GM20431 (cell line): ENCODE measurements at regions not wholly inside any gene's neighbourhood (a gene's known extent, or its start where the extent isn't known, plus 50 kb on each side); places are given as distances from the start of the nearest gene placed in this dataset.
"Not testable (repeated sequence)": the region's sequence is repeated elsewhere in the genome, so short reads cannot be mapped to it uniquely, and the experiment has no call there.

ENCODE experiments used
- in situ Hi-C: fragments of 300-500 bp; cut with MseI, MboI; formaldehyde crosslinking; loops from one replicate; pipeline ENCODE4 v1.15.0; 2020; ENCODE audit warnings: low sequenced_read_pairs; ENCODE audit not compliant: unreplicated experiment

DNA sequence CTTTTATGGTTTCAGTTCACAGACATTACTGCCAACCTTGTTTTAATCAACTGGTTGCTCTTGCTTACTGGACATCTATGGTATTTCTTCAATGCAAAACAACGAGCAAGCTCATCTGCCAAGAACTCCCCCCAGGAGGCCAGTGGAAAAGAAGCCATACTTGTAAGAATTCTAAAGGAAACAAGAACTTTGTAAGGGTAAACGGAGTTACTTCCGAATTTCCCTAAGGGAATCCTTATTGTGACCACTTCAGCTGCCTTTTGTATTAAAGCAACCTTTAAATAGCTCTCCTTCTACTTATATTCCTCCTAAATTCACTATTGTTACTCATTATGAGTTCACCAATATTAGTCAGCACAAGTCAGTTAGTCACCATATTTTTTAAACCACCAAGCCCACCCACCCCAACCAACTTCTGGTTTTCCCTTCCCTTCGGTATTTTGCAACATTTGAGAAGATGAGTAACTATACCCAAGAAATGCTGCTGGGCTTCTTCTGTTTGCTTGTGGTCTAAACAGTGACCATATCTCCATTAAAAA, 602.8 kb upstream of the DIPK2B start:
- in situ Hi-C loops, result no loop called here

DNA sequence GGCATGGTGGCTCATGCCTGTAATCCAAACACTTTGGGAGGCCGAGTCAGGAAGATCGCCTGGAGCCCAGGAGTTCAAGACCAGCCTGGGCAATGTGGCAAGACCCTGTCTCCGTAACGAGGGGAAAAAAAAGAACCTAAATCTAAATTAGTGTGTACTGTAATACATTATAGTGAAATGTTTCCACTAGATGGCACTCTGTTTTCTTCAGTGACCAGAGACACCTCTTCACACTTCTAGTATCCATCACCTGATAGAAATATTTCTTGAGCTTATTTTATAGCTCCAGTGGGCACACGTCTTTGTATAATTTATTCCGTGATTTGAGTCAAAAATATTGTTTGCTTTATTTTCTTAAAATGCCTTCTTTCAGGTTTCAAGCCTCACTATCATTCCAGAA, 600.9 kb upstream of the DIPK2B start:
- in situ Hi-C loops, result no loop called here

DNA sequence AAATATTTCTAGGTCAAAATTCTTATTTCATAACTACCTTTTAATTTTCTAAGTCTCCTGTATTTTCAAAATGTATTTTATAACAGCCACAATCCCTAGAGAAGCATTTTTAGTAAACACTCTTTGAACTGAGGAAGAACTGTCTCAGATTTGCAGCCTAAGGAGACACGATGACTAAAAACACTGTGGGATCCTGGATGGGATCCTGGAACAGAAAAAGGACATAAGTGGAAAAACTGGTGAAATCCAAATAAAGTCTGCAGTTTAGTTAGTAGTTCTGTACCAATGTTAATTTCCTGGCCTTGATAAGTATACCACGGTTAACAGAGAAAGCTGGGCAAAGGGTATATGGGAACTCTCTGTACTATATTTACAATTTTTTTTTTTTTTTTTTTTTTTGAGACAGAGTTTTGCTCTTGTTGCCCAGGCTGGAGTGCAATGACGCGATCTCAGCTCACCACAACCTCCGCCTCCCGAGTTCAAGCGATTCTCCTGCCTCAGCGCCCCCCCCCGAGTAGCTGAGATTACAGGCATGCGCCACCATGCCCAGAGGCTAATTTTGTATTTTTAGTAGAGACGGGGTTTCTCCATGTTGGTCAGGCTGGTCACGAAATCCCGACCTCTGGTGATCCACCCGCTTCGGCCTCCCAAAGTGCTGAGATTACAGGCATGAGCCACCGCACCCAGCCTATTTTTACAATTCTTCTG, 600.2 kb upstream of the DIPK2B start:
- in situ Hi-C loops, result not testable (repeated sequence)

DNA sequence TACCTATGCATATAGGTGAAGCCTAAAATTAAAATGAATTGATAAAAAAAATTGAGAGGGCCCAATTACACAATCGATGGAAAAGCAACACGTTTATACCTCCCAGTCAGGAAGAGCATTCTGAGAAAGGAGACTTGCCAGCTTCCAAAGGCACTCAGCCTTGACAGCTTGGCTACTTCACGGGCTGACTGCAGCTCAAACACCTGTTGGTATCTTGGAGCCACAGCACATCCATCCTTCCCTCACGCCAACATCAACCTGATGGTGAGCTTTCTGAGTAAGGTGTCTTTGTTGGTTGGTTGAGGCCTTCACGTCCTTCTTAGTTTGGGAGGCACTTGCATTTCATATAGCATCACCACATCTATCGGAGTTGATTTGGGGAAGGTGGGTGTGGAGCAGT, 598.9 kb upstream of the DIPK2B start:
- in situ Hi-C loops, result no loop called here

DNA sequence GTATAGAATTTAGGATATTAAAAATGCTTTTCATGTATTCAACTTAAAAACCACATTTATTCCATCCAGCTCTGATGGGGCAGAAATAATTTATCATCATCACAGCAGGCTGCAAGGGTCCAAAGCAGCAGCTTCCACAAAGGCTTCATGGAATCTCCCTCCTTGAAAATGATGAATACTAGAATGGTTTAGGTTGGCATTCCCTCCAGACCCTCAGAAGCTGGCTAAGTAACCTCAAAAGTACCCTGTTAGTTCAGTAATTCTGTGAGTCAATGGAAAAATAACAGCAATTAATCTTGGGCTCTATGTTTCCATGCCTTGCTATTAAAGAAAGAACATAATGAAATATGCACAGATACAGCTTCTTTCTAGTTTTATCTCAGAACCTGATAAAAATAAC, 594.9 kb upstream of the DIPK2B start:
- in situ Hi-C loops, result no loop called here

DNA sequence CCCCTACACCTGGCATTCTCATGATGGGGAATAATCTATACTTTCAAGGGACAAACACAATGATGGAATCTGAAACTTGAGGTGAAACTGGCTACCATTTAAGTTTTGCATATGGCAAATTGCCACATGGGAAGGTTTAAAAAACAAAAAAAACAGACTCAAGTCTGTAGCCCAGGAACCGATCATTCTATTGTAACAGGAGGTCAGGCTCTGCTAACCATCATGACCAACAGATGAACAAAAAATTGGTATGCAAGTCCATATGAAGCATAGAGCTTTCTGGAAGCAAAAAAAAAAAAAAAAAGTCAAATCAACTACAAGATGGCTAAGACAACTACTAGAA, 594.3 kb upstream of the DIPK2B start:
- in situ Hi-C loops, result no loop called here

DNA sequence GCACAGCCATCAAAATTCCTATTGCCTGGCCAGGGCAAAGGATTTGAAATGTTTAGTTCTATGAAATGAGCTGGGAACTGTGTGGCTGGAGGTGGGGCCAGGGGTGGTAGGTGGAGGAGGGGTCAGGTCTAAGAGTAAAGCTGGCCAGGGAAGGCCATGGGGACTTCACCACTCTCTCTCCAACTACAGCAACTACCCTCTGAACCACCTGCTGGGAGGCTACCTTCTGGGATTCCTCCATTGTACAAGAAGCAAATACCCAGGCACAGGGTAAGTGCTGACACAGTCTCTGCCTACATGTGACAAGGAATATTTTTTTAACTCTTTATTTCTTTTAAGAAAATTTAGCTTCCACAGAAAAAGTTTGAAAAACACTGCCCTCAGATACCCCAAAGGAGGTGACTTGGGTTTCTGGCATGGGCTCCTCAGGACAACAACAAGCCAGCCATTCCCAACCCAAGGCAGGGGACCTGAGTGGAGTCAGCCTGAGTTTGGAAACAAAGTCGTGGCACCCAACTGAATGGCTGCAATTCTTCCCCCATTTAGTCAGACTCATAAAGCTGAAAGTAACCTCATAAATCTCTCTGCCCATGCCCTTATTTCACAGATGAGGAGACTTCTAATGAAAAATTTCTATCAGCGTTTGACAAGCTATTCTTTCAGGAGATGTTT, 593.8 kb upstream of the DIPK2B start:
- in situ Hi-C loops, result no loop called here

DNA sequence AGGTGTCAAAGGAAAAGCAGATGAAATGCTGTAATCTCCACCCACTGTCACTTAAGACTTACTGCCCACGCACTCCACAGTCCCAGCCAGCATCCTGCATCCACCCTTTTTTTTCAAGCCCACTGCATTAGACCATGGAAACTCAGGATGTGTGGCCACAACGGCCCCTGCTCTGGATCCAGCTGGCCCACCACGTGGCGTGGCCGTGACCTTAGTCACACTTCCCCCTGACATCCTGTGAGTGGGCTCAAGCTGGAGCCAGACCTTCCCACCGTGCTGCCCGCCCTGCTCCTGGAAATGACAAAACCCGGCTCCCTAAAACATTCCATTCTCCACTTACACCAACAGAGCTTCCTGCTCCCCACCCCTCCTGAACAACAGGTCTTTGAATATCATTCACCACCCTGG, 588.3 kb upstream of the DIPK2B start:
- in situ Hi-C loops, result no loop called here

DNA sequence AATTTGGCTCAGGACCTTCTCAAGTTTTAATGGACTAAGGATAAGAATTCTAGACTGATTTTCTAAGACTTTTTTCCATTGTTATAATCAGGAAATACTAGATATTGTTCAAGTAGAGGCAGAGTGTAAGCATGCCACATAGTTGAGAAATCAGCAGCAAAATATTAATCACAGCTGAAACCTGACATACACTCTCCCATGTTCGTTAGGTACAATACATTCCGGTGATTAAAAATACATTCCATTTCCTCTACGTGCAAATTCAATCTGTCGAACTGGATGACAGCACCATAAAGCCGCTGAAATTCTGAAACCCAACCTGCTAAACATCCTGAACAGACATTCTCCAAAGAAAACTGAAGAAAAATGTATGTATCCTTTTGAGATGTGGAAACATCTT, 587.6 kb upstream of the DIPK2B start:
- in situ Hi-C loops, result no loop called here

DNA sequence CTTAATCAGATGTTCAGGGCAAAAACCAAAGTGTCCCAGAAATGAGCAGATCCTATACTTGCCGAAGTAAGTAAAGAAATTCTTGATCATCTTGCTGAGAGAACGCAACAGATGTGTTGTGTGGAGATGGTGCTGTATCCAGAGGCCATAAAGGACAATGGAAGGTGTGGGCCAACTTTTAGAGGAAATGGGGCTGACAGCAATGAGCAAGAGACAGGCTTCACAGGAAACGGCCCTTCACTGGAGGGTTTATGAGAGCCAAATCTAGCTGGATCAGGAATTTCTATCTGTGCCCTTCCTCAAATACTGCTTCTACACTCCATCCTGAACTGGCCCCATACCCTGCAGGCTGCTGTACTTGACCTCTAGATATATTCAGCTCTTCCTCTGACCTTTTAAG, 583.9 kb upstream of the DIPK2B start:
- in situ Hi-C loops, result no loop called here

DNA sequence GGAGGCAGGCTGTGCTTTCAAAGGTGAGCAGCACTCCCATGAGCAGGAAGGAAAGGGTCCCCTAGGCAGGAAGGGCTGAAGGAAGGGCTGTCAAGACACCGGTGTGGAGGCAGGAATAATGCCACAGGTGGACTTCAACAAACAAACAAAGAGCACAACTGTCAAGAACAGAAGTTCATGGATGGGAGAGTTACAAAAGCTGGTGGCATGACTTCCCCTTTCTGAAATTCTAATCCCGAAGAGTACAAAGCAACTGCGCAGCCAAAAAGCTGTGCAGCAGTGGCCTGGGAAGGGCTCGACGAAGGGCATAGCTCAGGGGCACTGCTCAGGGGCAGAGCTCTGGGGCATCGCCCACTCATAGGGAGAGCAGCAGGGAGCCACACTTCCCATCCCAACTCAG, 582.3 kb upstream of the DIPK2B start:
- in situ Hi-C loops, result no loop called here

DNA sequence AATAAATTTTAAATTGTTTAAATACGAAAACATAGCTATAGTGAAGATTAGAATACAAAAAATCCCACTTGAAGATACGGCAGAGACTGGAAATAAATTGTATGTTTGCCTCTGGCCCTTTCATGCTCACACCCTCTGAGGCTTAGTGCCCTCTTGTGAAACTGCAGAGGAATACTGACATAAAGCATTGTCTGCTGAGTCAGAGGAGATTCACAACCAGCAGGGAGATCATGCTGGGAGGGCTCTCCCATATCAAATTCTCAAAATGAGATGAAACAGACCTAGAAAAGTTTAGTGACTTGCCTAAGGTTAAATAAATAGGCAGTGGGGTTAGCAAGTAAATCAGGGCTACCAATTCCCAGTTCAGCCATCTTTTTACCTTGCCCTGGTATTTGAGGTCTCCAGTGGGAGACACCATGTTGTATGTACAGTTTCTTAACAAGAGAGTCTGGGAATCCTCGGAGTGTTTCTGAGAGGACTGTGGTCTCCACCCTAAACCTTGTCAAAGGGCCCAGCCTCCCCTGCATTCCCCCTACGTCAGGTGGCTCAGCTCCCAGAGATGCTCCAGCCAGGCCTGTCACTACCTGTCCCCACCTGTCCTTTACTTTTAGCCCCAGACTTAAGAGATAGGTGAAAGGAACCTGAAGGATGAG, 581.4 kb upstream of the DIPK2B start:
- in situ Hi-C loops, result no loop called here

DNA sequence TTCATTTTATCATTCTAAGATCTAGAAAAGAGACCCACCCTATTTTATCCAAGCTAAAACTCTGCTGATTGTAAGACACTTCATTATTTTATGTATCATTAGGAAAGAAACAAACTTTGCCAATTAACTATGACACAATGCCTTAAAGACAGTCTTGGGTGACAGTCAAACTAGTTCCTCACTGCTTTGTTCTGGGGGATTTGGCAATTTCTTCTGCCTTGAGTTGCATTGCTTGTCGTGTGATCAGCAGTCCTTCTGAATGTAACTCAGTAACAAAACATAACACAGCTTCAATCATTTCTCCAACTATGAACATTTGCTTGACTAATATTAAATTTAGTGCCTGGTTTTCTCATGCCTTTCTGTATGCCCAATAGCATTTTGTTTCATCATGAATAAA, 577.9 kb upstream of the DIPK2B start:
- in situ Hi-C loops, result no loop called here

DNA sequence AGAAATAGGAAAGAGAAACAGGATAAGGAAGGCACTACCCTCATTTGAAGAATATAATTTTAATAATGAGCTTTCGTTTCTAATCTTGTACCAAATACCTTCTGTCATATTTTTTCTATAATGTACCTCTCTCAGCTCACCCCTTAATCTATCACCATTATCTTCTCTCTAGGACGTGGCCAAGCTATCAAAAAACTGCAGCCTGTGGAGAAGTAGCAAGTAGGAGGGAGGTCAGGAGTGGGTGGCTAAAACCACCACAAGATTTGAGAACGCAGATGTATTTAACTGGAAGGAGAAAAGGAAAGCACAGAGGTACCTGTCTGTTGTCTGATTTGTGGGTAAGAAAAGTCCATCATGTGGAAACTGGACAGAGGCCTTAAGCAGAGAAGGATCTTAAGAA, 576.7 kb upstream of the DIPK2B start:
- in situ Hi-C loops, result no loop called here

DNA sequence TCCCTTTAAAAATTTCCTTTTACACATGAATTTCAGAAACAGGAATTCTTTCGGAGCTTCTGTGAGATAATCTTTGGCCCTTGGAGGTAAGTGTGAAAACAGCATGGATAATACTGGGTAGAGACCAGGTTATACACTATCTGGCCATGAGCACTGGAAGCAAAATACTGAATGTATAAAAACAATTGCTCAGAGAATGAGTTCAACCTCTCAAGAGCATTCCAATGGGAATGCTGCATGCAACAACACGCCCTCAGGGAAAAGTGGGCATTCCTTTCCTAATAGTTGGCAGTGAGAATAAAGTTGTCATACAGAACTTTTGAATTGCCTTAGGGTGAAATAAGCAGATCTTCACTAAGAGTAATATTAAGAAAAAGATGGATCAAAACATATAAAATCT, 574.8 kb upstream of the DIPK2B start:
- in situ Hi-C loops, result no loop called here

DNA sequence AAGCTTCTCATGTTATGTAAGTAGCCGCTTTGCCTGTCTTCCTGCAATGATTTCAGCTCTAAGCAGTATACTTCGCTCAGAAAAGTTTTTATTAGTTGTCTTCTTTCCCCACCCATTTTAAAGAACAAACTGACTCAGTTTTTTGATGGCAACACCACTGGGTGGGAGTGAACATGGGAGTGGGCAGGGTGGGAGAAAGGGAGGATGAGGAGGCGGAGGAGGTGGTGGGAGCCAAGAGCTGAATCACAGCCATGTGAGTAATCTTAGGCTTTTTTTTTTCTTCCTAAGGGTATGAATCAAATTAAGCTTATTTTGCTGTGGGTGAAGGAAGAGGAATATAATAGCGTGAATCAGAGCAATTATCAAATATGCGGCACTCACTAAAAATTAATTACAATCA, 574.3 kb upstream of the DIPK2B start:
- in situ Hi-C loops, result no loop called here

DNA sequence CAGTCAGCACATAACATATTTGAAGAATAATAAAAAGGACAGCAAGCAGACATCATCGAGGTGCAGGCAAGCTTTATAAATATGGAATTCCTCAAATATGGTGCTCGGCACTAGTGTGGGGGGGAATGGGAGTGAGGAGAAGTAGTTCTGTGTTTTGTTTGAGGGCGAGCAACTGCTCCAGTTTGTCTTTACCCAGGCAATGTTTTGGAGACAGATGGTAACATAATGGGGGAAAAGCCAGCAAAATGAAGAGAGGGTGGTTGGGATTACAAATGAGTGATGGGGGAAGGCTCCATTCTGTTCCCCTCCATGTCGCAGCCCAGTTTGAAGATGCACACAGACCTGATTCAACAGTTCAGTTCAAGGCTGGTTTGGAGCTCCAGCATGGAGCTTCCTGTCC, 572.9 kb upstream of the DIPK2B start:
- in situ Hi-C loops, result no loop called here

DNA sequence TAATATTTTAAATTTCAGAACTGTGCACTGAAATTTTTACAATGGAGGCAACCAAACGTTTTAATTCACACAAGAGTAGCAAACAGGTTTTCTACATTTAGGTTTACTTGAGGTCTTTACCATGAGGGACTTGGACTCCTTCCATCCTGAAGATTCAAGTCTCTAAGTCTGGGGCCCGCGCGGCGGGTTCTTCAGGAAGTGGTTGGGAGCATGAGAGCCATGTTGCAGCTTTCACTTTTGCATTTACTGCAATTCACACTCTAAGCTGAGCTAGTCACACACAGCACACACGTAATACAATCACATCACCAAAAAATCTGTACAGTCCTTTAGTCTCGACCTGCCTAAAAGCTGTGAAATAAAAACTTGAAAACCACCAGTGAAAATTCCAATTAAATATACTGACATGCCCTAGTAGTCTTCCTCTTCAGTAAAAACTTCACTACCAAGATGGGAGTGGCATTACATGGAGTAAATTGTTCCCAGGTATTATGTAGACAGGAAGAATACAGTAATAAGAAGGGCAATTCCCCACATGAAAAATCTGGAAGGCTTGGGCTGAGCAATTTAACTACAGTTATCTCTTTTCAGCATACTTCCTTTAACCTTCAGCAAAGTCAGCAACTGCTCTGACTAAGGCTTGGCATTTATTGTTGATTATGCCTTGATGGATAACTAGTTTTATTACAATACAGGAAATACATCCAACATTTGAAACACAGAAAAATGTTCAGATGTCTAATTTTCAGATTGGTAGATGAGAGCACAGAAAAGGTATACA, 571.1 kb upstream of the DIPK2B start:
- in situ Hi-C loops, result no loop called here

DNA sequence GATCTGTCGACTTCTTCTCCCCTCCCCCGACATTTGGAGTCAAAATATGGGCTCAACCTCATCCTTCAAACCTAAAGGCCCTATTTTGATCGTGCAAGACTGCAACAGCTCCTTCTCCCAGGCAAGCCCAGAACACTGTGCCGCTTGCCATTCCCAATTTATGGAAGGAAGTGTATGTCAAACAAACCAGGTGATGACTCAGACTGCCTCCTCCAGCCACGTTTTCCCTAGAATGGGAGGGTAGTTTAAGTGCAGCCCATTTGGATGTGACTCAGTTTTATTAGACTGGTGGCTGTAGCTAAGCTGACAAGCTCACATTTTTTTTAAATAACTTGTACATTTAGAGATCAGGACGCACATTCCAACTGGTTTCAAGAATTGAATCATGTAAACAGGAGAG, 570.4 kb upstream of the DIPK2B start:
- in situ Hi-C loops, result no loop called here

DNA sequence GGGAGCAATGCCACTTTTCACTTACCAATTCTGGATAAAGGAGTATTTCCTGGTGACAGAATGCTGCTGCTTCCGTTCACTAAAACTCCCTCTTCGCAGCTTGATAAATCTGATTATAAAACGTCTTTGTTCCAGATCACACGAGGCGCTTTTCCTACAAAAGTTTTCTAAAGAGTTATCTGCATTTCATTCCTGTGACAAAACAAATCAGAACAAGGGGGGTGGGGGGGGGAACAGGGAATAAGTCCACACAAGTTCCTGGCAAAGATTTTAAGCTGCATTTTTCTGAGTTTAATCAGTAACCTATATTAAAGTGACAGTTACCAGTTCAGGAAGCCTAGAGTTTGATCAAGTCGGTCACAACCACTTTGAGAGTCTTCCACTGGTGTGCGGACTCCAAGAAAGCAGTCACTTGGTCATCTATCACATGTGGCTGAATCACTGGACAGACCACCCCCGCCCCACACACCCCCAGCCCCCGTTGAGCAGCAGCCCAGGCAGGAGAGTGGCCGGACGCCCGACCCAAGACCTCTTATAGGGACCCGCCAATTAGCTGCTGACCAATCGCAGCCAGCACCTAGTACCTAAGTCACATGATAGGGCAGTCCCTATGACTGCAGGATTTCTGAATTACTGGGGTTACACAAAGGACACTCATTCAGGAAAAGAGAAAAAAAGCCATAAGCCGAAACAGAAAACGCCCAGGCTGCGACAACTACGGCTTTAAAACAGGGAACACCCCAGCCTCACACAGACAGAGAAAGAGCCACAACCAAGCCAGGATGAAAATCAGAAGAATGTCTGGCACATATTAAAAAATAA, 569.3 kb upstream of the DIPK2B start:
- in situ Hi-C loops, result no loop called here
